Breast epithelium (tissue), 3 donors: ENCODE measurements at regions not wholly inside any gene's neighbourhood (a gene's known extent, or its start where the extent isn't known, plus 50 kb on each side); places are given as distances from the start of the nearest gene placed in this dataset.

Experiments used
- POLR2A ChIP-seq: fragments of 450-650 bp; IDR thresholded peaks from one replicate; pipeline ENCODE4 v1.6.1; 2016; ENCODE audit warnings: antibody characterized with exemption, mild to moderate bottlenecking, moderate library complexity
- TF ChIP-seq, protein P1 (sequence below), 3 donors: fragments of 450-650 bp; IDR thresholded peaks; one replicate each; pipeline ENCODE4 v1.5.1; 2016 to 2017; ENCODE audit warnings: antibody characterized with exemption in 3 of 3, mild to moderate bottlenecking in 3 of 3, moderate library complexity in 3 of 3

DNA sequence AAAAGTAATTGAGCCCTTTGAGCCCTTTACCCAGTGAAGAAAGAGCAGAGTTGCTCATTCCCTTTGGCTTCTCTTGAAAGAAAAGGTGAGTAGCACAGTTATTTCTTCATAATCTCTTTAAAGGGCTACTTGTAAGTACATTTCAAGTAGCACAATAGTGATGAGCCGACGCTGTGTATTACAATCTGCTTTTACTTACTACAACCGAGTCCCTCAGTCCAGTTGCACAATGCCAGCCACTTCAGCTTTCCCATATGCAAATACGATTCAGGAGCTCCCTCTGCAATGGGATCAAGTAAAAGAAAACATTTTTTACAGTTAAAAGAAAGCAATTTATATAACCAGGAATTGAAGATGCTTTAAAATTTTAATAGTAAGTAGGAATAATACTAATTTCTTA lies 868.5 kb downstream of the RNF144A start:
- TF ChIP-seq POLR2A: no peak
- TF ChIP-seq, protein P1, sequence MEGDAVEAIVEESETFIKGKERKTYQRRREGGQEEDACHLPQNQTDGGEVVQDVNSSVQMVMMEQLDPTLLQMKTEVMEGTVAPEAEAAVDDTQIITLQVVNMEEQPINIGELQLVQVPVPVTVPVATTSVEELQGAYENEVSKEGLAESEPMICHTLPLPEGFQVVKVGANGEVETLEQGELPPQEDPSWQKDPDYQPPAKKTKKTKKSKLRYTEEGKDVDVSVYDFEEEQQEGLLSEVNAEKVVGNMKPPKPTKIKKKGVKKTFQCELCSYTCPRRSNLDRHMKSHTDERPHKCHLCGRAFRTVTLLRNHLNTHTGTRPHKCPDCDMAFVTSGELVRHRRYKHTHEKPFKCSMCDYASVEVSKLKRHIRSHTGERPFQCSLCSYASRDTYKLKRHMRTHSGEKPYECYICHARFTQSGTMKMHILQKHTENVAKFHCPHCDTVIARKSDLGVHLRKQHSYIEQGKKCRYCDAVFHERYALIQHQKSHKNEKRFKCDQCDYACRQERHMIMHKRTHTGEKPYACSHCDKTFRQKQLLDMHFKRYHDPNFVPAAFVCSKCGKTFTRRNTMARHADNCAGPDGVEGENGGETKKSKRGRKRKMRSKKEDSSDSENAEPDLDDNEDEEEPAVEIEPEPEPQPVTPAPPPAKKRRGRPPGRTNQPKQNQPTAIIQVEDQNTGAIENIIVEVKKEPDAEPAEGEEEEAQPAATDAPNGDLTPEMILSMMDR (IDR thresholded peaks at IDR 0.05): no peak
